ENCODE measurements at regions not wholly inside any gene's neighbourhood (a gene's known extent, or its start where the extent isn't known, plus 50 kb on each side); places are given as distances from the start of the nearest gene placed in this dataset.

DNA sequence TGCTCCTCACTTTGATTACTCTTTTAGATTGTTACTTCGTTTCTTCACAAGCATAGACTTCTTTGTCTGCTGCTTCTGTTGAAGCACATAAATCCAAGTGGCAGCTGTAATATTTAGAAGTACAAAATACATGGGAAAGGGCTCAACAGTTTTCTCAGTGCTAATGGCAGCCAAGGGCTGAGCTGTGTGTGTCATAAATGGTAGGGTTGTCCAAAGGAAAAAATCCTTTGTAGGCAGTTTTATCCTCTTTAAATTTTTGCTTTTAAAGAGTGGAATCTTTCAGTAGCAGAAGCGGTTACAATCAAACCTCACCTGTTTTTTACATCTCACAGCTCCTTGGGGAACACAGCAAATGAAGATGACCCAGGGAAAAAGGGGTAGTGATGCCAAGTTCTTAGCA, 650.8 kb downstream of the PLPP3 start:
- no peak for DNase-seq (ENCODE audit: low read depth)

DNA sequence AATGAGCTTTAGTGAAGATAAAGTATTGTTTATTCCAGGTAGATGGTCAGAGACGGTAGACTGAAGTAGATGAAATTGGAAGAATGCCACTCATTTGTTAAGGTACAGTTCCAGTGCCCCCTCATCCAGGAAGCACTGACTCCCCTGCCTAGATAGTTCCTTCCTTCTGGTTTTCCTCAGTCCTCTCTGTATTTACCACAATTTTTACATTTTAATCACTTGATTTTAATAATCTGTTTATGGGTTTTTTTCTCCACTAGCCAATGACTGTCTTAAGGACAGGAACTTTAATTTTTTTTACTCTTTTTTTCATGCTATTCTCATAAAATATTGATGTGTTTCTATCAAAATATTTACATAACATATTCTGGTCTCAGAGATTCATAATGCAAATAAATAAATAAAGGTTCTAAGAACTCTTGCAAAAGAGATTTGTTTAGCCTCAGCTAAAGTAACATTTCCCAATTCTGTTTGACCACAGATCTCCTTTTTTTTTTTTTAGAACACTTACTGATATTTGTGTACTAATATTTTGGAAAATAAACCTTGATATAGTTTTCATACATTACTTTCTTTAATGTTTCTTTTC, 651.6 kb downstream of the PLPP3 start:
- DNase-seq (ENCODE audit: low read depth) = no peak

DNA sequence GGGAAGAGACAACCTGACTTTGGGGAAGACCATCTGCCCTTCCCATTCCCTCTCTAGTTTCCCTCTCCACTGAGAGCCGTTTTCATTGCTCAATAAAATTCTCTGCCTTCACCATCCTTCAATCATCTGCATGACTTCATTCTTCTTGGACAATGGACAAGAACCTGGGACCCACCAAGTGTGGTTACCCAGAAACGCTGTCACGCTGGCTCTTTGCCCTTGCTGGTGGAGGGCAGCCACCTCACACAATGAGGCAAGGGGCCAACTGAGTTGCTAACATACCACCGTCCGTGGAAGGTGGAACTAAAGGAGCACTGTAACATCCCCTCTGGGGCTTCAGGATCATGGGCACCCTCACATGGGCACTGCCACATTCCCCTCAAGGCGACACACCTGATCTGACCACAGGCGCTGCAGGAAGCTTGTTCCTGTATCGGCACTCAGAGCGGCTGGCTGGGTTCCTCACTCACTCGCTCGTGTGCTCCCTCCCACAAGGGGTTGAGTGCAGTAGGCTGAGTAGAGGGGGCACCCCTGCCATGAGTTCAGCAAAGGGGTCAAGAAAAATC, 652.4 kb downstream of the PLPP3 start:
- no peak for DNase-seq (ENCODE audit: low read depth)

DNA sequence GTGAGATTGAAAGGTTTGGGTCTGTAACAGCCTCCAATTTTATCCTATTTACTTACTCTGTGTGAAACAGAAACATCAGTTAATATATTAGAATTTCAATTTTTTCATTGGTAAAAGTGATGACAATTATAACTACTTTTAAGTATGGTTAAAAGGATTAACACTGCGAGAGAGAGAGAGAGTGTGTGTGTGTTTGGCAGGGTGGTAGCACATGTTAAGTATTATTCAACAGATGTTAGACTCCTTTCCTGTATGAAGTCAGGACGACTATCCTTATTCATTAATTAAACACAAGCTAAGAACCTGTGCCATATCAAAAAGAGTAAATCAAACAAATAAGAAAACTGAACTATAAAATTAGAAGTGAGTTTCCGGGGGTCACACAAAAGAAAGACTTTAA, 662.5 kb downstream of the PLPP3 start:
- no peak for DNase-seq (ENCODE audit: low read depth)

DNA sequence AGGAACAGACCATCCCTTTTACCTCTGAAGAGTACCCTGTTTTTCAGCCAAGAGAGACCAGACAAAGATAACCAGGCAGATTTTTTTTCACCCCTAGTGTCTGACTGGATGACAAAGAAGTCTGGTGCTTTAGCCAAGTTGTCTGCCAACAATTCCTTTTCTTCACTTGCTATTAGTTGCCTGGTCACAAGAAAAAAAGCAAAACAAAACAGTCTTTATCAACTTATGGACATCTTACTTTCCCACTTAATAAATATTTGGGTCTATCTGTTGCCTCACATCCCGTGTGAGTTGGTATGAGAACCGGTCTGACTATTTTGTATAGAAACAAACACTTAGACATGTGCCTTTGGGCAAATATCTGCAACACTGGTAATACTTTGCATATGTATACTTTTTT, 662.9 kb downstream of the PLPP3 start:
- no peak for DNase-seq (ENCODE audit: low read depth)

DNA sequence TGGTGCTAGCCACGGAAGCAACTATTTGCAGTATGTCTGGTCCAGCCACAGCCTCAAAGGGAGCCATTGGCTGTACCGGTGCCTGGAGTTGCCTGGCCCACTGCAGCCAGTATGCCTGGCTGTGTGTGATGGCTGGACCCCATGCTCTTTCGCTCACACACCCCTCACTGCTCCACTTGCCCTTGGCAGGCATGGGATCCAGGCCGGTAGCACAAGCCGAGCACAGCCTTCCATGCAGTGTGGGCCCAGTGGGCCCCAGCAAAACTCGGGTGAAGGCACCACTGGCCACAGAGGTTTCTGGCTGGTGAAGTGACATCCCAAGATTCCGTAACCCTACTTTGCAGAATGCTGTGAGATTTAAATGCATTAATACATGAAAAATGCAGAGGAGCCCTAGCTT, 665.8 kb downstream of the PLPP3 start:
- no peak for DNase-seq (ENCODE audit: low read depth)

DNA sequence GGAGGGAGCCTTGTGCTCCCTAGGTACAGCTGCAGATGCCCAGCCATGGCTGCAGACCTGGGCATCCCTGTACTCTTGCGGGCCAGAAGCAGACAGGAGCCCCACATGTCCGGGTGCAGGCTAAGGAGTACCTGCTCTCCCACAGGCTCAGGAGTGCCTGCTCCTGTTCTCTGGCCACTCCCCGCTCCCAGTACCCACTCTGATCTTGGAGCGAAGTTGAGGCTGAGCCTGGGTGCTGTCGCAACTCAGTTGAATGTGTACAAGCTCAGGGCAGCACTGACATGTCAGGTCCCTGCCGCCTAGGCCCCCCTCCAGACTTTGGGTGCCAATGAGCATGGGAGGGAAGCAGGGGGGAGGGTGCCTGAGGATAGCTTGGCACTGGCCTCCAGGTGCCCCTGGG, 666.9 kb downstream of the PLPP3 start:
- DNase-seq (ENCODE audit: low read depth) = no peak

DNA sequence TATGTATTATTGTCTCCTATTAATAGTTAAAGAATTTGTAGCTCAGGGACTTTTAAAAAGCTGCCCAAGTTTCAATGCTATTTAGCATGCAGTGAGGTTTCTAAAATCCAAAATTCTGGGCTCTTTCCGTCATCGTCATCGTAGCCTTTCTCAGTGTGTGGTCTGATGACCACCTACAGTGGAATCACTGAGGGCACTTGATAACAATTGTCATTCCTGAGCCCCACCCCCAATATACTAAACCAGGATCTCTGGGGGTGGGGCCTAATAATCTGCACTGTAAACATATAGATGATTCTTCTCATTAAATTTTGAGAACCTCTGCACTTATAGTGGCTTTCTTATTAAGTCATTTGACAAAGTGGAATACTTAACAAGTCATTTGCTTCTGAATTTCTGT, 674.8 kb downstream of the PLPP3 start:
- DNase-seq (ENCODE audit: low read depth) = no peak

DNA sequence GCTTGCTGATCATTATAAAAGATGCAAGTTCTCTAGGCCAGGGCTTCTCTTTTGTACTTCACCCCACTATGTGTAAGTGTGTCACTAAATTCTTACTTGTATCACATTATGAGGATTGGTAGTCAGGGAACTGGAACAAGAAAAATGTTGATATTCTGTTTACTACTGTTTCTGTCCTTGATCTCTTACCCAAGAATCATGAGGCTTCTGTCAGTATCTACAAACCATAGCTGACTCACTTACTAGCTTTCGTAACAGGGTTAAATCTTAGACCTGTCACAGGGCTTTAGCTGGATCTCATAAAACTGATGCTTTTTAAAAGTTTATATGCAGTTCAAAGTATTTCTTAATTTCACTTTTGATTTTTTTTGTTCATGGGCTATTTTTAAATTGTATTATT, 681.2 kb downstream of the PLPP3 start:
- DNase-seq (ENCODE audit: low read depth) = no peak

DNA sequence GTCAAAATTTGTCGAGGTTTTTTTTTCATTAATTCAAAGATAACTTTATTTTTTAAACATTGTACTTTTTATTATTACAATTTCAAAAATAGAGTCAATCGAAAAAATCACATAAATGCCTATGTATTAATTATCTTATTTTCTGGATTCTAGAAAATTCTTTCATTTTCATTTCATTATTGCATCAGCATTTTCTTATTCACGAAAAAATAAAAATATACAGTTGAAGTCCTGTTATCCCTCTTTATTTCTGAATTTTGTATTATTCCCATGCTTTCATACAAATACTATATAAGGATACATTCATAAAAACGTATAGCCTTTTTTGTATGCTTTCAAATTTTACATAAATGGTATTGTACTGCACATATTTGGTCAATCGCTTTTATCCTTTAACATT, 681.0 kb upstream of the USP24 start:
- DNase-seq (ENCODE audit: low read depth) = no peak

DNA sequence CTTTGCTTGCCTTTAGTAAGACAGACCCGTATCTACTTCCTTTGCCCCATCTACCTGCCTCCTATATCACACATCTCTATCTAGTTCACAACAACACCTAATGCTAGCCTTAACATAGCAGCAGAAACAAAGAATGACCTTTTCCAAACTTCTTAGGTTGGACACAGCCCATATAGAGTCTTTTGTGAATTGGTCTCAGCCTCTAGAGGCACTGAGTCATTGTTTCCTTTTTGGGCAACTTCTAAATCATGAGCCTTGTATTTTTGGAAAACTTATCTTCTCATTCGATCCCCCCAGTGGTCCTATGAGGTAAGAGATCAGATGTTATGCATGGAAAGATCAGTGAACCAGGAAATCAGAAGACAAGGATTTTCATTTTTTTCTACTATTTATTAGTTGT, 679.4 kb upstream of the USP24 start:
- DNase-seq (ENCODE audit: low read depth) = no peak

DNA sequence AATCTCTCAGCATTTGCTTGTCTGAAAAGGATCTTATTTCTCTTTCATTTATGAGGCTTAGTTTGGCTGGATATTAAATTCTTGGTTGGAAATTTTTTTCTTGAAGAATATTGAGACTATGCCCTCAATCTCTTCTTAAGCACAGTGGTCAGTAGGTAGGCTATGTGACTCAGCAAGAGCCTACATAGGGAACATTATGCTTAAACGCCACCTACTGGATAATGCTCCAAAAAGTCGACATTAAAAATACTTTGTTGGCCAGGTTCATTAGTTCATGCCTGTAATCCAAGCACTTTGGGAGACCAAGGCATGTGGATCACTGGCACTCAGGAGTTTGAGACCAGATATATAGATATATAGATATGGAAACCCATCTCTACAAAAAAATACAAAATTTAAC, 678.0 kb upstream of the USP24 start:
- no peak for DNase-seq (ENCODE audit: low read depth)

DNA sequence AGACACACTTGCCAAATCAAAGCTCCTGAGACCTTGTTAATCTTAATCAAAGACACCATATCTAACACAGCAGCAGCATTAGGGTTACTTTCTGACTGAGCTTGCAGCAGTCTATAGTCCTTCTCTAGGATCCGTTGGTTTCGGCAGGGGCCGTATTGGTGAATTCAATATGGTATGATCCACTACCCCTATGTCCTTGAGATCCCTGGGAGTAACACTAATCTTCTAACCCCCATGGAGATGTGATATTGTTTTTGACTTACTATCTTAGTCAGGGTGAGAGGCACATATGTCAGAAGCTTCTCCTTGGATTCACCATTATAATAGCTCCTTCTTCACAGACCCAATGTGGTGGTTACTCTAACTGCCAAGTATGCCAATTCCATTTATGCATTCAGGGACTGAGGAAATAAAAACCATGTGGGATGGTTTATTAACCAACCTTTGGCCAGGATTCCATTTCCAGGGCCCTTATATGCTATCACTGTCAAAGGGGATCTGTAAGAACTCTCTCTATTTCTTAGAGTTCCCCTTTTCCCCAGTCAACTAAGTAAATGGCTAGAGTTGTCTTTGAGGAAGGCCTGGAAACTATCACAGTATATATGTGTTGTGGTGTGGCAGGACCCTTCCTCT, 673.6 kb upstream of the USP24 start:
- no peak for DNase-seq (ENCODE audit: low read depth)

DNA sequence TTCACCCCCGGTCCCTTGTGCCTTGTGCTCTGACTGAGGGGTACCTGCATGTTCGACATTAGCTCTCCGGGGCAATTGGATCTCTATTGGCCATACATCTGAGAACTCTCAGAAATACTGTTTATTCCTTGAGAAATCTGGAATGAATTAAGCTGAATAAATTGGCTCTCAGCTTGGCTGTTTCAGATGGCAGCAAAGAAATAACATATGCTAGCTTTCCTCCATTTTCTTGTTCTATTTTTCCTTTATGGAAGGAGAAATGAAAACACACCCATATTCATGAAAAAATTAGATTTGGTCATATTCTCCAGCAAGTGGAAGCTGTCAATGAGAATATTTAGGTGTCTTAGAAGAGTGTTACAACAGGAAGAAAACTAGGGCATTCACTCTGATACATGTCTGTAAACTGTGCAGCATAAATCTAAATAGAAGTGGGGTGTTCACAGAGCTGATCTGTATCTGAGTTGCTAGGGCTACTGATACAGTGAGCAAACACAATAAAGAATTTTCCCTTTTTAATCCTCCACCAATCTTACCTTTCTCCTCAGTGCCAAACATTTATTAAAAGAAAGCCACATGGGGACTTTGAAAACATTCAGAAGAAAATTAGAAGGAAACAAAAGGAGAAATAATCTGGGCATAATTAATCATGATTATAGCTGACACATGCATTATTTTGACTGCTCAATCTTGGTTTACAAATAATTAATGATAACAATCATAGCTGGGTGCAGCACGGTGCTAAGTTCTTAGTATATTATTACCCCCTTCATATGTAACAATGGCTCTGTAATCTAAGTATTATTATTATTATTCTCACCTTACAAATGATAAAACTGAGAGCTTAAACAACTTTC, 671.9 kb upstream of the USP24 start:
- no peak for DNase-seq (ENCODE audit: low read depth)

DNA sequence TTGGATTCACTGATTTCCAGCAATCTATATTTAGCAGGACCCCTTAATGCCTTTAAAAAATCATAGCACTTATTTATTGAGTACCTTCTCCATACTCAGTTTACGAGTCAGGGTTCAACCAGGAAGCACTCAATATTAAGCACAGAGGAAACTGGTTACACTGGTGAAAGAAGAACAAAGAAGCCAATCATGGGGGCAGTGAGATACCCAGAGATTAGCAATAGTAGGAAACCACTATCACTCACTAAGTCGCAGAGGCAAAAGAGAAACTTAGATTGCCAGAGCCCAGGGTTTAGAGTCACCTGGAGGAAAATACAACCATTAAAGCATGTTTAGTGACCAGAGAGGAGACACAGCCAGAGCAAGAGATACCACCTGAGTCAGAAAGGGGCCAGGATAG, 670.5 kb upstream of the USP24 start:
- no peak for DNase-seq (ENCODE audit: low read depth)

DNA sequence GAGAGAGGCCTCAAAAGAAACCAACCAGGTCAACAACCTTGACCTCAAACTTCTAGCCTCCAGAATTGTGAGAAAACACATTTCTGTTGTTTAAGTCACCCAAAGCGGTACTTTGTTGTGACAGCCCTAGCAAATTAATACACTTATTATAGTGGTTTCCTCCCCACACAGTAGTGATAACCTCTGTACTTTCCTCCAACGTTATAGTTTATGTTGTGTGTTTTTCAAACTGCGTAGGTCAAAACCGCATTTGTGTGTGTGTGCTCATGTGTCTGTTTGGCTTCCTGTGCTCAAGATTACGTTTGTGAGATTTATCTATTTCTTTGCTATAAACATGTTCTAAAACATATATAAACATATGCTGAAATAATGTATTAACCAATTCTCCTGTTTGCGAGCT, 667.8 kb upstream of the USP24 start:
- DNase-seq (ENCODE audit: low read depth) = no peak

DNA sequence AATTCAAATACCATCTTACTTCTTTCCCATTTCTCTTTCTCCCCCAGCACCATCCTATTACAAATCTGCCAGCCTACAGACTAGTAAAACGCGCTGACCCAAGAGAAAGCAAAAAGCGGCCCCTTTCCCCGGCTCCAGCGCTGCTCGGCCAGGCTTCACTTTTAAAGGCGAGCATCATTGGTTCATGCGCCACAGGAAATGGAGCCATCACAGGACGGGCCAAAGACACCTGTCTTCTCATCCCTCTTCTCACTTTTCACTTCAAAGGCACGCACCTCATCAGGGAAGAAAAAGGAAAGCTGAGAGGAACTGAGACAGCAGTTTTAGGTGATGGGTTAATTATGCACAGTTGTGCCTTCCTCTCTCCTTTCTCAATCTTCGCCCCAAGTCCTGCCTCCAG, 664.2 kb upstream of the USP24 start:
- DNase-seq (ENCODE audit: low read depth) = no peak

DNA sequence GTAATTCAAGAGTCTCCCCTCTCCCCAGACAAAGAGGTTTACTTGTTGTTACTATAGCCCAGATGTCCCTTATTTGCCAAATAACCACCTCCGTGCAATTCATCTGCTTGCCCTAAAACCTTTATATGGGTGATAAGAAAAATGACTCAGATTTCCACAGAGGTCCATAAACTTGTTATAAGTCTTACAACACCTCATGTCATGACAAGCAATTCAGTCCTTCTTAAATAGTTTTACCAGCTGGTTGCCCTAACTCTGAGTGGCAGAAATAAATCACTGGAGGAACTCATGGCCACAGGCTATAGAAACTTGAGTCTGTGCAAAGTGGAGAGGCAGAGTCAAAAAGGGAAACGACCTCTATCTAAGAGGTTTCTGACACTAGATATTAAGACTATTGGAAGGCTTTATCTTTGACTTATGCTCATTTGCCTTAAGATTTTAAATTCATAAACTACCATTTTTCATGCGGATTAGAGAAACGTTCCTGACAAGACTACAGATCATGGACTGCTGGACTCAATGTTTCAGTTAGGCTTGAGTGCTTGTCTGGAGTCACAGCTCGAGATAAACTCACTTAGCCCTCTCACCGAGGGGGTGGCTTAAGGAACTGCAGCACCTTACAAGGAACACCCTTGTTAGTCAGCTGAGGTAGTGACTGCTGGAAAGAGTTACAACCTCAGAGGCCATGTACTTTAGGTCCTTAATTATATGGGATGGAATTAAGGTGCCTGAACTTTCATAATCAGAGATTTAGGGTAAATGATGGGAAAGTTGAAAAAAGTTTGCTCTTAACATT, 662.5 kb upstream of the USP24 start:
- DNase-seq (ENCODE audit: low read depth) = no peak

DNA sequence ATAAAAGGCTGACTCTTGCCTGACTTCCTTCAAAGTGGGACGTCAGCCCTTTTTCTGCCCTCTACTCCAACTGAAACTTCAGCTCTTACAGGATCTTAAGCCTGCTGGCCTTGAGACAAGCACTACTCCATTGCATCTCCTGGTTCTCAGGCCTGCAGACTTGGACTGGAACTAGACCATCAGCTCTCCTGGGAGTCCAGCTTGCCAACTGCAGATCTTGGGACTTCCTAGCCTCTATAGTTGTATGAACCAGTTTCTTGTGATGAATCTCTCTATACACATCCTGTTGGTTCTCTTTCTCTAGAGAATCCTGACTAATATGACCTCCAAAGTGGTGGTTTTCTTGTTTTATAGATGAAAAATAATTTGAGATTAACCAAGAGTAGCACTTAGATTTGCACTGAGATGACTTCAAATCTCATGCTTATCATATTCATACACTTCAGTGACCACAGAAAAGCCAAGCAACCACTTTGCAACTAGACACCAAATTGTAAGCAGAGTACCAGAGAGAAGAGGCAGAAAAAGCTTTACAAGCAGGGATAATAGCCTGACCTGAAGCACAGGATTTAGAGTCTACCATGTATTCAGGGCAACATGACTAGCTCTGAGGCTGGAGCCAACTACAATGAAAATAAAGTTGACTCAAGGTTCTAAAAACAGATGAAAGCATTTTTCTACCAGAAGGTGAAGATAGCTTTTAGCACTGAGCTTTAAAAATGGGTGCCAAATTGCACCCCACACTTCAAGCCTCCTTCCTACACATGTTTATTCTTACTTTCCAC, 661.3 kb upstream of the USP24 start:
- no peak for DNase-seq (ENCODE audit: low read depth)

DNA sequence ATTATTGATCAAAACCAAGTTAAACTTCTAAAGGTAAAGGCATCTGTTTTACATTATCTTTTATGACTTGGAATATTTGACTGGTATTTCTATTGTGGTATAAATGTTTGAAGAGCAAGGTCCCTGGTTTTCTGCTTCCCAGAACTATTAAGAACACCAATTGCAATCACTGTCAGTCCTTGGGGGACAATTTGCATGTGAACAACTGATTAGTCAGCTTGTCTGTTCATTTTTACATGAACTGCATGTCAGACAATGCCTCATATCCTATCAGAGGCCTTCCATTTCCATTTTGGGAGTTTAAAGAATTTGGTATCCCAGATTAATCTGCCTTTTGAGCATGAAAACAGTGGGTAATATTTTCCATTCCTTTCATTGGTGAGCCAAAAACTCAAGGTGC, 654.9 kb upstream of the USP24 start:
- DNase-seq (ENCODE audit: low read depth) = no peak

DNA sequence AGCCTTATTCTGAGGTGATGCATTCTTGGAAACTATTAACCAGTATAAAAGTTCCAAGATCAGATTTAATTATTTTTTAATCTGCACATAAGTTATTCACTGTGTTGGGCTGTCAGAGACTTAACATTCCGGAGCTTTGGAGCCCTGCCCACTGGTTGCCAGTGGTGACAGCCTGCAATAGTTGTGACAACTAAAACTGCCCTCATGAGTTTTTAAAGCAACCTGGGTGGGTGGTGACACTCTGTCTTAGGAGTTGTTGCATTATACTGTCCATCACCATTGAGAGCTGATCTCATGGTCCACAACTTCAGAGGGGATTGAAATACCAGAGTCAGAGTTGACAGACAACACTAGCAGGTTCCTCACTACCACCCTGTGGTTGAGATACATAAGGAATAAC, 653.9 kb upstream of the USP24 start:
- no peak for DNase-seq (ENCODE audit: low read depth)

DNA sequence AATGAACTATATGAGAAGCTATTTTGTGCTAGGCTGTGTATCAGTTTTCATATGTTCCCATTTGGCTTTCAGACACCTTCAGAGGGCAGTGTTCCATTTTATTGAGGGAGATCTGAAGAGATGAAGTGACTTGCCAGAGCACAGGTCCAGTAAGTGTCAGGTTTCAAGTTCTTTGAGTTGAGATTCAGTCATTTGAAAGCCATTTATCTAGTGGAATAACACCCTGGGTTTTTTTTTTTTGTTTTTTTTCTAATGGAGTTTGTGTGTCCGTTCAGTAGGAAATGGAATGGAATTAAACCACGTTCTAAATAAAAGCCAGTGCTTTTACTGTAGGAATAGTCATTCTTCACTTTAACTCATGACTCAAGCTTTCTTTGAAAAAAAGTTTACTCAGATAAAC, 652.9 kb upstream of the USP24 start:
- DNase-seq (ENCODE audit: low read depth) = no peak
